Ishikawa (cell line): ENCODE measurements at regions not wholly inside any gene's neighbourhood (a gene's known extent, or its start where the extent isn't known, plus 50 kb on each side); places are given as distances from the start of the nearest gene placed in this dataset.

Experiments used
- CEBPB ChIP-seq: IDR thresholded peaks from 2 replicates; pipeline ENCODE4 v1.6.1; 2012
- CREB1 ChIP-seq: IDR thresholded peaks from 2 replicates; pipeline ENCODE4 v1.6.1; 2012; ENCODE audit warnings: low read depth
- EGR1 ChIP-seq: IDR thresholded peaks from 2 replicates; pipeline ENCODE4 v1.6.1; 2012
- EP300 ChIP-seq: IDR thresholded peaks from 2 replicates; pipeline ENCODE4 v1.6.1; 2012; ENCODE audit warnings: borderline replicate concordance
- FOXM1 ChIP-seq: IDR thresholded peaks from 2 replicates; pipeline ENCODE4 v1.6.1; 2012; ENCODE audit warnings: low read depth, borderline replicate concordance
- MAX ChIP-seq: IDR thresholded peaks from 2 replicates; pipeline ENCODE4 v1.6.1; 2012
- NFIC ChIP-seq: IDR thresholded peaks from 2 replicates; pipeline ENCODE4 v1.6.1; 2012
- RAD21 ChIP-seq: IDR thresholded peaks from 2 replicates; pipeline ENCODE4 v1.6.1; 2012; ENCODE audit warnings: low read depth
- REST ChIP-seq: IDR thresholded peaks from 2 replicates; pipeline ENCODE4 v1.6.1; 2012; ENCODE audit warnings: low read depth, mild to moderate bottlenecking
- TAF1 ChIP-seq: IDR thresholded peaks from 2 replicates; pipeline ENCODE4 v1.6.1; 2012; ENCODE audit warnings: low read depth, mild to moderate bottlenecking
- TCF12 ChIP-seq: IDR thresholded peaks from 2 replicates; pipeline ENCODE4 v1.6.1; 2012; ENCODE audit warnings: low read depth
- TEAD4 ChIP-seq: IDR thresholded peaks from 2 replicates; pipeline ENCODE4 v1.6.1; 2012
- USF1 ChIP-seq: IDR thresholded peaks from 2 replicates; pipeline ENCODE4 v1.6.1; 2012
- YY1 ChIP-seq: IDR thresholded peaks from 2 replicates; pipeline ENCODE4 v1.6.1; 2012; ENCODE audit warnings: low read depth
- ZBTB7A ChIP-seq: IDR thresholded peaks from 2 replicates; pipeline ENCODE4 v1.6.1; 2012; ENCODE audit warnings: low read depth

- TF ChIP-seq TCF12 (no peak), FOXM1 (no peak), NFIC (no peak), CEBPB (no peak), CREB1 (no peak), USF1 (no peak), EGR1 (no peak), REST (no peak)
Observed at GRCh38 chr1:60692031-60692430, 390.3 kb upstream of the NFIA start.

- TF ChIP-seq ZBTB7A (no peak), MAX (no peak), TAF1 (no peak)
Observed at GRCh38 chr1:60681095-60681860, 401.1 kb upstream of the NFIA start.

GRCh38 chr1:60679524-60680375 is 402.6 kb upstream of the NFIA start:
- TF ChIP-seq TEAD4 (no peak), TAF1 (no peak), RAD21 (no peak), MAX (no peak), USF1 (no peak), FOXM1 (no peak)

- TF ChIP-seq CREB1 (no peak), TEAD4 (no peak), USF1 (no peak), MAX (no peak), ZBTB7A (no peak), YY1 (no peak), FOXM1 (no peak), REST (no peak), RAD21 (no peak), EP300 (no peak), TAF1 (no peak)
Observed at GRCh38 chr1:60678802-60679201, 403.6 kb upstream of the NFIA start.

- no peak for TF ChIP-seq EP300
- no peak for TF ChIP-seq FOXM1
- TF ChIP-seq NFIC, result no peak
- no peak for TF ChIP-seq EGR1
- TF ChIP-seq USF1, result no peak
- no peak for TF ChIP-seq REST
- TF ChIP-seq CEBPB, result no peak
- no peak for TF ChIP-seq RAD21
- TF ChIP-seq ZBTB7A, result no peak
Observed at GRCh38 chr1:60678391-60678790, 404.0 kb upstream of the NFIA start.
